BJ (cell line): ENCODE measurements at regions not wholly inside any gene's neighbourhood (a gene's known extent, or its start where the extent isn't known, plus 50 kb on each side); places are given as distances from the start of the nearest gene placed in this dataset.

Source experiments
- CTCF ChIA-PET: fragments of 350-600 bp; formaldehyde crosslinking; extraction: SDS; loops from one replicate; lab custom pipeline; 2021; ENCODE audit warnings: antibody characterized with exemption, inconsistent platforms; lab: Yijun Ruan, JAX
- POLR2A ChIA-PET: fragments of 300-600 bp; sonication (Branson Sonifier 250); formaldehyde crosslinking; extraction: SDS; loops from one replicate; lab custom pipeline; 2021; ENCODE audit warnings: antibody characterized with exemption; lab: Charles Lee
- DNase-seq: peaks from one replicate; pipeline ENCODE4 v3.0.0-alpha.2; 2011; ENCODE audit warnings: low read depth
- H3K27me3 ChIP-seq: 2 replicates; pipeline ENCODE4 v1.6.0; 2011; ENCODE audit warnings: low read length; ENCODE audit not compliant: control insufficient read depth, insufficient read depth
- H3K36me3 ChIP-seq: 2 replicates; pipeline ENCODE4 v1.5.1; 2011; ENCODE audit warnings: low read length; ENCODE audit not compliant: control insufficient read depth, insufficient read depth
- H3K4me3 ChIP-seq: 2 replicates; pipeline ENCODE4 v1.5.1; 2011; ENCODE audit warnings: low read depth, mild to moderate bottlenecking, control low read depth, low read length
- CTCF ChIP-seq: IDR thresholded peaks from 2 replicates; pipeline ENCODE4 v1.5.1; 2011; ENCODE audit warnings: low read depth, mild to moderate bottlenecking, control low read depth, inconsistent platforms, low read length, moderate library complexity; ENCODE audit not compliant: insufficient read depth

GRCh38 chr7:9776900-9777299, 1196.8 kb upstream of the PHF14 start:
- H3K36me3 ChIP-seq: no peaks in the 10 kb centered on the region
- no peaks in the 10 kb centered on the region for H3K27me3 ChIP-seq
- no peak overlapping the region for H3K4me3 ChIP-seq
- DNase-seq: no peak
- no peak for TF ChIP-seq CTCF
- ChIA-PET POLR2A (no interaction called here), CTCF (no interaction called here)

- Histone ChIP-seq H3K27me3 (no peaks in the 10 kb centered on the region), H3K4me3 (no peak overlapping the region), H3K36me3 (no peaks in the 10 kb centered on the region)
- POLR2A ChIA-PET: no interaction called here
- TF ChIP-seq CTCF: no peak
- CTCF ChIA-PET: no interaction called here
- DNase-seq: no peak
Measured at GRCh38 chr7:9778367-9778766, 1195.3 kb upstream of the PHF14 start.

GRCh38 chr7:9781710-9782109, 1192.0 kb upstream of the PHF14 start:
- H3K4me3 ChIP-seq: no peak overlapping the region
- H3K27me3 ChIP-seq: no peaks in the 10 kb centered on the region
- ChIA-PET CTCF (no interaction called here), POLR2A (no interaction called here)
- DNase-seq: no peak
- no peaks in the 10 kb centered on the region for H3K36me3 ChIP-seq
- TF ChIP-seq CTCF: no peak

- Histone ChIP-seq H3K4me3 (no peak overlapping the region), H3K27me3 (no peaks in the 10 kb centered on the region), H3K36me3 (no peaks in the 10 kb centered on the region)
- TF ChIP-seq CTCF: no peak
- ChIA-PET CTCF (no interaction called here), POLR2A (no interaction called here)
- DNase-seq: no peak
Measured at GRCh38 chr7:9782275-9782674, 1191.4 kb upstream of the PHF14 start.

DNA sequence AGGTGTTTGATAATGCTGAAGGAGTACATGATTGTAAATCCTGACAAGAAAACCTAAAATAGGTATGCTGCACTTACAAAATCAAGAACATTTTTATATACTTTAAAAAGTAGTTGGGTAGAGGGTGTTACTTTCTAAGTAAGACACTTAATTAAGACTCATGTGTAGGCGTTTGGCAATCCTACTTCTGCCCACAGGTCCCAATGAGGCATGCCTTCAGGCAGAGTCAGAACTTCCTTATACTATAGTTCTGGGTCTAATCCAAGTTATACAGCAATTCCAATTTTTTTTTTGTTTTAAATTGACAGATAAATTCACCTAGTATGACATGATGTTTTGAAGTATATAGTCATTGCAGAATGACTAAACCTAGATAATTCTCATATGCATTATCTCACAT, 1188.5 kb upstream of the PHF14 start:
- no peak for TF ChIP-seq CTCF
- no peak overlapping the region for H3K4me3 ChIP-seq
- ChIA-PET CTCF (no interaction called here), POLR2A (no interaction called here)
- no peaks in the 10 kb centered on the region for H3K36me3 ChIP-seq
- DNase-seq: no peak
- no peaks in the 10 kb centered on the region for H3K27me3 ChIP-seq

GRCh38 chr7:9796241-9796640, 1177.4 kb upstream of the PHF14 start:
- TF ChIP-seq CTCF: no peak
- no peak overlapping the region for H3K4me3 ChIP-seq
- DNase-seq: no peak
- H3K27me3 ChIP-seq: no peaks in the 10 kb centered on the region
- POLR2A ChIA-PET: no interaction called here
- CTCF ChIA-PET: no interaction called here
- no peaks in the 10 kb centered on the region for H3K36me3 ChIP-seq
